8988T (cell line): ENCODE measurements at regions not wholly inside any gene's neighbourhood (a gene's known extent, or its start where the extent isn't known, plus 50 kb on each side); places are given as distances from the start of the nearest gene placed in this dataset.
"Not testable (repeated sequence)": the region's sequence is repeated elsewhere in the genome, so short reads cannot be mapped to it uniquely, and the experiment has no call there.

Source experiments
- DNase-seq: peaks from one replicate; pipeline ENCODE4 v3.0.0; 2011

GRCh38 chr4:31408121-31408520, 688.0 kb downstream of the PCDH7 start:
- DNase-seq = no peak

GRCh38 chr4:31411565-31411964, 691.4 kb downstream of the PCDH7 start:
- no peak for DNase-seq

- no peak for DNase-seq
Measured at GRCh38 chr4:31415629-31416028, 695.5 kb downstream of the PCDH7 start.

GRCh38 chr4:31416498-31416897, 696.3 kb downstream of the PCDH7 start:
- DNase-seq = no peak

- no peak for DNase-seq
Measured at GRCh38 chr4:31417040-31417439, 696.9 kb downstream of the PCDH7 start.

GRCh38 chr4:31422006-31422405, 701.8 kb downstream of the PCDH7 start:
- DNase-seq = no peak

GRCh38 chr4:31427691-31428090, 707.5 kb downstream of the PCDH7 start:
- no peak for DNase-seq

- no peak for DNase-seq
Measured at GRCh38 chr4:31442236-31442635, 722.1 kb downstream of the PCDH7 start.

GRCh38 chr4:31445526-31445925, 725.4 kb downstream of the PCDH7 start:
- no peak for DNase-seq

- no peak for DNase-seq
Measured at GRCh38 chr4:31455612-31456011, 735.4 kb downstream of the PCDH7 start.

- DNase-seq = no peak
Measured at GRCh38 chr4:31458813-31459212, 738.6 kb downstream of the PCDH7 start.

- DNase-seq = no peak
Measured at GRCh38 chr4:31461421-31461820, 741.3 kb downstream of the PCDH7 start.

- DNase-seq = no peak
Measured at GRCh38 chr4:31467781-31468180, 747.6 kb downstream of the PCDH7 start.

GRCh38 chr4:31474221-31474620, 754.1 kb downstream of the PCDH7 start:
- no peak for DNase-seq

- no peak for DNase-seq
Measured at GRCh38 chr4:31482691-31483090, 762.5 kb downstream of the PCDH7 start.

GRCh38 chr4:31499216-31499615, 779.0 kb downstream of the PCDH7 start:
- not testable (repeated sequence) for DNase-seq

- DNase-seq = no peak
Measured at GRCh38 chr4:31516520-31516919, 796.4 kb downstream of the PCDH7 start.

GRCh38 chr4:31518796-31519250, 798.7 kb downstream of the PCDH7 start:
- no peak for DNase-seq

GRCh38 chr4:31530555-31530954, 810.4 kb downstream of the PCDH7 start:
- no peak for DNase-seq

- no peak for DNase-seq
Measured at GRCh38 chr4:31538877-31539276, 818.7 kb downstream of the PCDH7 start.

GRCh38 chr4:31539284-31540069, 819.3 kb downstream of the PCDH7 start:
- no peak for DNase-seq

- DNase-seq = no peak
Measured at GRCh38 chr4:31545330-31545729, 825.2 kb downstream of the PCDH7 start.

GRCh38 chr4:31545755-31546154, 825.6 kb downstream of the PCDH7 start:
- no peak for DNase-seq

GRCh38 chr4:31548021-31548420, 827.9 kb downstream of the PCDH7 start:
- no peak for DNase-seq

- no peak for DNase-seq
Measured at GRCh38 chr4:31548823-31549222, 828.7 kb downstream of the PCDH7 start.
